HepG2 (cell line): ENCODE measurements at regions not wholly inside any gene's neighbourhood (a gene's known extent, or its start where the extent isn't known, plus 50 kb on each side); places are given as distances from the start of the nearest gene placed in this dataset.

ENCODE experiments used
- ARNTL ChIP-seq: sonication (generic); formaldehyde crosslinking; IDR thresholded peaks from 2 replicates; pipeline ENCODE4 v1.4.0; 2020; ENCODE audit warnings: mild to moderate bottlenecking, missing genetic modification reagents
- CCAR2 ChIP-seq: fragments of 200-400 bp; formaldehyde crosslinking; optimal IDR thresholded peaks from 2 replicates; pipeline ENCODE3; 2018; ENCODE audit warnings: low read depth, mild to moderate bottlenecking, low read length, moderate library complexity
- HMG20A ChIP-seq: IDR thresholded peaks from 2 replicates; pipeline ENCODE4 v1.6.1; 2016; ENCODE audit warnings: borderline replicate concordance
- HOXA9 ChIP-seq: sonication (generic); formaldehyde crosslinking; IDR thresholded peaks from 2 replicates; pipeline ENCODE4 v1.8.1; 2022; ENCODE audit warnings: missing genetic modification reagents, mild to moderate bottlenecking, moderate library complexity, borderline replicate concordance
- ISX ChIP-seq: sonication (generic); formaldehyde crosslinking; conservative IDR thresholded peaks from 2 replicates; pipeline ENCODE4 v1.5.0; 2020; ENCODE audit warnings: missing genetic modification reagents
- KMT2A ChIP-seq: sonication (generic); formaldehyde crosslinking; IDR thresholded peaks from 2 replicates; pipeline ENCODE4 v1.4.0; 2020; ENCODE audit warnings: missing genetic modification reagents
- NFE2L1 ChIP-seq: sonication (generic); formaldehyde crosslinking; IDR thresholded peaks from 2 replicates; pipeline ENCODE4 v1.4.0; 2020; ENCODE audit warnings: missing genetic modification reagents, mild to moderate bottlenecking, borderline replicate concordance
- PCBP1 ChIP-seq: fragments of 200-400 bp; formaldehyde crosslinking; IDR thresholded peaks from 2 replicates; pipeline ENCODE4 v1.6.1; 2017; ENCODE audit warnings: mild to moderate bottlenecking, low read depth, low read length, borderline replicate concordance
- REXO4 ChIP-seq: sonication (generic); formaldehyde crosslinking; IDR thresholded peaks from 2 replicates; pipeline ENCODE4 v1.8.0; 2022; ENCODE audit warnings: missing genetic modification reagents, mild to moderate bottlenecking, borderline replicate concordance
- RNF2 ChIP-seq: fragments of 450-650 bp; conservative IDR thresholded peaks from 2 replicates; pipeline ENCODE4 v1.6.1; 2016; ENCODE audit warnings: low read depth
- ZMYM3 ChIP-seq: sonication (generic); formaldehyde crosslinking; IDR thresholded peaks from 2 replicates; pipeline ENCODE4 v1.5.1; 2020; ENCODE audit warnings: mild to moderate bottlenecking, missing genetic modification reagents
- ZNF207 ChIP-seq: fragments of 450-650 bp; IDR thresholded peaks from 2 replicates; pipeline ENCODE4 v1.6.1; 2016; ENCODE audit warnings: antibody characterized with exemption, borderline replicate concordance
- ZNF33B ChIP-seq: sonication (generic); formaldehyde crosslinking; IDR thresholded peaks from 2 replicates; pipeline ENCODE4 v1.5.1; 2020; ENCODE audit warnings: mild to moderate bottlenecking, missing genetic modification reagents
- ZNF557 ChIP-seq: sonication (generic); formaldehyde crosslinking; IDR thresholded peaks from 2 replicates; pipeline ENCODE4 v1.4.0; 2020; ENCODE audit warnings: missing genetic modification reagents
- ZNF558 ChIP-seq: sonication (generic); formaldehyde crosslinking; IDR thresholded peaks from 2 replicates; pipeline ENCODE4 v1.9.0; 2022; ENCODE audit warnings: mild to moderate bottlenecking, missing genetic modification reagents, borderline replicate concordance
- ZNF83 ChIP-seq: sonication (generic); formaldehyde crosslinking; IDR thresholded peaks from 2 replicates; pipeline ENCODE4 v1.4.0; 2020; ENCODE audit warnings: missing genetic modification reagents, mild to moderate bottlenecking, borderline replicate concordance
- TF ChIP-seq, protein P1 (sequence below): sonication (generic); formaldehyde crosslinking; IDR thresholded peaks from 2 replicates; pipeline ENCODE4 v1.4.0; 2020; ENCODE audit warnings: missing genetic modification reagents, borderline replicate concordance
- TF ChIP-seq, protein P2 (sequence below): sonication (generic); formaldehyde crosslinking; IDR thresholded peaks from 2 replicates; pipeline ENCODE4 v1.4.0; 2020; ENCODE audit warnings: mild to moderate bottlenecking, missing genetic modification reagents
- TF ChIP-seq, protein P3 (sequence below): sonication (generic); formaldehyde crosslinking; conservative IDR thresholded peaks from 2 replicates; pipeline ENCODE4 v1.5.0; 2020; ENCODE audit warnings: missing genetic modification reagents
- TF ChIP-seq, protein P4 (sequence below): sonication (generic); formaldehyde crosslinking; IDR thresholded peaks from 2 replicates; pipeline ENCODE4 v1.5.0; 2020; ENCODE audit warnings: mild to moderate bottlenecking, missing genetic modification reagents, borderline replicate concordance

DNA sequence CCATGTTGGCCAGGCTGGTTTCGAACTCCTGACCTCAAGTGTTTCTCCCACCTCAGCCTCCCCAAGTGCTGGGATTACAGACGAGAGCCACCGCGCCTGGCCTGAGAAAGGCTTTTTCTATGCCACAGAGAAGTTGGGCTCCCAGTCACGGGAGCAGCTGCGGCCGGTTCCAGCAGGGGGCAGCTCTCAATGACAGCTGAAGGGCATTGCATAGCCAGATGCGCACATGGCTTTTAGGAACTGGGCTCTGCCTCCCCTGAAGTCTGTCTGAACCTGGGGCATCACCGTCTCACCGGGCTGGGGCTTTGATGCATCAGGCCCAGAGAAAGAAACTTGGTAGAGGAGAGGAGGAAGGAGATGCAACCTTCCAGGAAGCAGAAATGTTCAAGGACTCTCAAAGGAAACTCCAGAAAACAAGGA, 84.2 kb upstream of the LAPTM4A start (continued):
- TF ChIP-seq ZMYM3 (CRISPR knock-in tag) (peak; percentile 48; the same call in 1 of the 2 replicates), RNF2 (no peak), ZNF207 (no peak), PCBP1 (no peak), ZNF557 (no peak), HMG20A (CRISPR knock-in tag) (no peak), ZNF558 (CRISPR knock-in tag) (no peak), NFE2L1 (CRISPR knock-in tag) (no peak), ISX (CRISPR knock-in tag) (no peak), CCAR2 (peak; percentile 49), HOXA9 (no peak), KMT2A (CRISPR knock-in tag) (peak; percentile 33; the same call in 1 of the 2 replicates), REXO4 (no peak), ZNF33B (CRISPR knock-in tag) (no peak), ARNTL (CRISPR knock-in tag) (0 out of 2 replicates have a peak, but pooled peaks have one; percentile 19), ZNF83 (CRISPR knock-in tag) (0 out of 2 replicates have a peak, but pooled peaks have one; percentile 51)
- TF ChIP-seq, protein P1, sequence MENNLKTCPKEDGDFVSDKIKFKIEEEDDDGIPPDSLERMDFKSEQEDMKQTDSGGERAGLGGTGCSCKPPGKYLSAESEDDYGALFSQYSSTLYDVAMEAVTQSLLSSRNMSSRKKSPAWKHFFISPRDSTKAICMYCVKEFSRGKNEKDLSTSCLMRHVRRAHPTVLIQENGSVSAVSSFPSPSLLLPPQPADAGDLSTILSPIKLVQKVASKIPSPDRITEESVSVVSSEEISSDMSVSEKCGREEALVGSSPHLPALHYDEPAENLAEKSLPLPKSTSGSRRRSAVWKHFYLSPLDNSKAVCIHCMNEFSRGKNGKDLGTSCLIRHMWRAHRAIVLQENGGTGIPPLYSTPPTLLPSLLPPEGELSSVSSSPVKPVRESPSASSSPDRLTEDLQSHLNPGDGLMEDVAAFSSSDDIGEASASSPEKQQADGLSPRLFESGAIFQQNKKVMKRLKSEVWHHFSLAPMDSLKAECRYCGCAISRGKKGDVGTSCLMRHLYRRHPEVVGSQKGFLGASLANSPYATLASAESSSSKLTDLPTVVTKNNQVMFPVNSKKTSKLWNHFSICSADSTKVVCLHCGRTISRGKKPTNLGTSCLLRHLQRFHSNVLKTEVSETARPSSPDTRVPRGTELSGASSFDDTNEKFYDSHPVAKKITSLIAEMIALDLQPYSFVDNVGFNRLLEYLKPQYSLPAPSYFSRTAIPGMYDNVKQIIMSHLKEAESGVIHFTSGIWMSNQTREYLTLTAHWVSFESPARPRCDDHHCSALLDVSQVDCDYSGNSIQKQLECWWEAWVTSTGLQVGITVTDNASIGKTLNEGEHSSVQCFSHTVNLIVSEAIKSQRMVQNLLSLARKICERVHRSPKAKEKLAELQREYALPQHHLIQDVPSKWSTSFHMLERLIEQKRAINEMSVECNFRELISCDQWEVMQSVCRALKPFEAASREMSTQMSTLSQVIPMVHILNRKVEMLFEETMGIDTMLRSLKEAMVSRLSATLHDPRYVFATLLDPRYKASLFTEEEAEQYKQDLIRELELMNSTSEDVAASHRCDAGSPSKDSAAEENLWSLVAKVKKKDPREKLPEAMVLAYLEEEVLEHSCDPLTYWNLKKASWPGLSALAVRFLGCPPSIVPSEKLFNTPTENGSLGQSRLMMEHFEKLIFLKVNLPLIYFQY (CRISPR knock-in tag): peak; percentile 67; the same call in 1 of the 2 replicates
- TF ChIP-seq, protein P2, sequence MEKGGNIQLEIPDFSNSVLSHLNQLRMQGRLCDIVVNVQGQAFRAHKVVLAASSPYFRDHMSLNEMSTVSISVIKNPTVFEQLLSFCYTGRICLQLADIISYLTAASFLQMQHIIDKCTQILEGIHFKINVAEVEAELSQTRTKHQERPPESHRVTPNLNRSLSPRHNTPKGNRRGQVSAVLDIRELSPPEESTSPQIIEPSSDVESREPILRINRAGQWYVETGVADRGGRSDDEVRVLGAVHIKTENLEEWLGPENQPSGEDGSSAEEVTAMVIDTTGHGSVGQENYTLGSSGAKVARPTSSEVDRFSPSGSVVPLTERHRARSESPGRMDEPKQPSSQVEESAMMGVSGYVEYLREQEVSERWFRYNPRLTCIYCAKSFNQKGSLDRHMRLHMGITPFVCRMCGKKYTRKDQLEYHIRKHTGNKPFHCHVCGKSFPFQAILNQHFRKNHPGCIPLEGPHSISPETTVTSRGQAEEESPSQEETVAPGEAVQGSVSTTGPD (CRISPR knock-in tag): no peak
- TF ChIP-seq, protein P3, sequence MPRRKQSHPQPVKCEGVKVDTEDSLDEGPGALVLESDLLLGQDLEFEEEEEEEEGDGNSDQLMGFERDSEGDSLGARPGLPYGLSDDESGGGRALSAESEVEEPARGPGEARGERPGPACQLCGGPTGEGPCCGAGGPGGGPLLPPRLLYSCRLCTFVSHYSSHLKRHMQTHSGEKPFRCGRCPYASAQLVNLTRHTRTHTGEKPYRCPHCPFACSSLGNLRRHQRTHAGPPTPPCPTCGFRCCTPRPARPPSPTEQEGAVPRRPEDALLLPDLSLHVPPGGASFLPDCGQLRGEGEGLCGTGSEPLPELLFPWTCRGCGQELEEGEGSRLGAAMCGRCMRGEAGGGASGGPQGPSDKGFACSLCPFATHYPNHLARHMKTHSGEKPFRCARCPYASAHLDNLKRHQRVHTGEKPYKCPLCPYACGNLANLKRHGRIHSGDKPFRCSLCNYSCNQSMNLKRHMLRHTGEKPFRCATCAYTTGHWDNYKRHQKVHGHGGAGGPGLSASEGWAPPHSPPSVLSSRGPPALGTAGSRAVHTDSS: no peak
- TF ChIP-seq, protein P4, sequence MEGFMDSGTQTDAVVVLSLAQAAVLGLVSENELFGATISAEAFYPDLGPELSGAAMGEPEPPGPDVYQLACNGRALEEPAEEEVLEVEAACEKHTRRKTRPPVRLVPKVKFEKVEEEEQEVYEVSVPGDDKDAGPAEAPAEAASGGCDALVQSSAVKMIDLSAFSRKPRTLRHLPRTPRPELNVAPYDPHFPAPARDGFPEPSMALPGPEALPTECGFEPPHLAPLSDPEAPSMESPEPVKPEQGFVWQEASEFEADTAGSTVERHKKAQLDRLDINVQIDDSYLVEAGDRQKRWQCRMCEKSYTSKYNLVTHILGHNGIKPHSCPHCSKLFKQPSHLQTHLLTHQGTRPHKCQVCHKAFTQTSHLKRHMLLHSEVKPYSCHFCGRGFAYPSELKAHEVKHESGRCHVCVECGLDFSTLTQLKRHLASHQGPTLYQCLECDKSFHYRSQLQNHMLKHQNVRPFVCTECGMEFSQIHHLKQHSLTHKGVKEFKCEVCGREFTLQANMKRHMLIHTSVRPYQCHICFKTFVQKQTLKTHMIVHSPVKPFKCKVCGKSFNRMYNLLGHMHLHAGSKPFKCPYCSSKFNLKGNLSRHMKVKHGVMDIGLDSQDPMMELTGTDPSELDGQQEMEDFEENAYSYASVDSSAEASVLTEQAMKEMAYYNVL (CRISPR knock-in tag): no peak; the same call in 1 of the 2 replicates
